HG03520 (cell line): ENCODE measurements at regions not wholly inside any gene's neighbourhood (a gene's known extent, or its start where the extent isn't known, plus 50 kb on each side); places are given as distances from the start of the nearest gene placed in this dataset.

Experiments
- ATAC-seq: cut with Tn5 transposase; IDR thresholded peaks from one replicate; pipeline ENCODE4 v1.9.1; 2021; ENCODE audit warnings: mild to moderate bottlenecking, moderate library complexity; ENCODE audit not compliant: unreplicated experiment

DNA sequence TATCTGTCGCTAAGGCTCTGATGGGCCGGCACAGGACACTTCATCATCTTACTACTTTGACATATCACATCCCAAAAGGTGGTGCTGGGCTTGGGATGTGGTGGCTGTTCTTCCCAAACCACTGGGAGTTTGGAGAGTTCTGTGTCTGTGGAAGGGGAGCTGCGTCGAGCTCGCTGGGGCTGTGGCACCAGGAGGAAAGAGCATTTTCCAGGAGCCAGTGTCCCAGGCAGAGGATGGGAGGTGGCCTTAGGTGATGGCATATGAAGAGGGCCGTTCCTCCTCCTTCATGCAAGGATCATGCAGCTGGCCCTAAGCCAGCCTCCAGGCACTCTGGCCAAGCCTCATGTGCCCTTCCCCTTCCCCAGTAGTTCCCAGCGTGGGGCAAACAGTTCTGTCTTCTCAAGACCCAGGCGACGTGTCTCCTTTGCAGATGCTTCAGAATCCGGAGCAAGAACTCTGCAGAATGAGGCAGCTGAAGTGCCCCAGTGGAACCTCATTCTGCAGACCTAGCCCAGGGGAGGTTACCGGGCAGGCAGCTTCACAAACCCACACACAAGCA is 89.4 kb upstream of the TNRC6C start:
- no peak for ATAC-seq

GRCh38 chr17:77869665-77870132 is 88.8 kb upstream of the TNRC6C start:
- ATAC-seq: peak; percentile 68

GRCh38 chr17:77872199-77872598 is 86.3 kb upstream of the TNRC6C start:
- no peak for ATAC-seq

DNA sequence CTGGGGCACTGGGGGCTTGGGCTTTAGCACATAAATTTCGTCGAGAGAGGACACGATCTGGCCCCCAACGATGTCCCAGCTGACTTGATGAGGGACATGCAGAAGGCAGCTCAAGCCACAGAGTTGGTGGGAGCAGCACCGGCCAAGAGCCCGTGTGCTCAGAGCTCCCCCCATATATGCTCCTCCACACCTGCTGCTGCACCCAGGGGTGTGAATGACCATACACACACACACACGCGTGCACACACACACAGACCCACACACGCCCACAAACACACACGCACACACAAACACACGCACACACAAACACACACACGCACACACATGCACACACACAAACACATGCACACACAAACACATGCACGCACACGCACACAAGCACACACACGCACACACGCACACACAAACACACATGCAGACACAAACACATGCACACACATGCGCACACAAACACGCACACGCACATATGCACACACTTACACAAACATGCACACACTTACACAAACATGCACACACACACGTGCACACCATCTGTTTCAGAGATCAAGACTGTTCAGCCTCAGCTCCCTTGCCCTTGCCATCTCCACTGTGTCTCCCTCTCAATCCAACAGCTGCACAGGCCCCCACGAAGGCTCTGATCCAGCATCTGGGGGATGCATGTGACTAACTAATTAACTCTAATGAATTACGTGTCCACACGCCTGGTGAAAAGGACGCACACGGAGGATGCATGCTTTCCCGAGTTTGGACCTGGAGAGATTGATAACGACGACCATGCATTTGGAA is 85.6 kb upstream of the TNRC6C start:
- ATAC-seq: no peak

DNA sequence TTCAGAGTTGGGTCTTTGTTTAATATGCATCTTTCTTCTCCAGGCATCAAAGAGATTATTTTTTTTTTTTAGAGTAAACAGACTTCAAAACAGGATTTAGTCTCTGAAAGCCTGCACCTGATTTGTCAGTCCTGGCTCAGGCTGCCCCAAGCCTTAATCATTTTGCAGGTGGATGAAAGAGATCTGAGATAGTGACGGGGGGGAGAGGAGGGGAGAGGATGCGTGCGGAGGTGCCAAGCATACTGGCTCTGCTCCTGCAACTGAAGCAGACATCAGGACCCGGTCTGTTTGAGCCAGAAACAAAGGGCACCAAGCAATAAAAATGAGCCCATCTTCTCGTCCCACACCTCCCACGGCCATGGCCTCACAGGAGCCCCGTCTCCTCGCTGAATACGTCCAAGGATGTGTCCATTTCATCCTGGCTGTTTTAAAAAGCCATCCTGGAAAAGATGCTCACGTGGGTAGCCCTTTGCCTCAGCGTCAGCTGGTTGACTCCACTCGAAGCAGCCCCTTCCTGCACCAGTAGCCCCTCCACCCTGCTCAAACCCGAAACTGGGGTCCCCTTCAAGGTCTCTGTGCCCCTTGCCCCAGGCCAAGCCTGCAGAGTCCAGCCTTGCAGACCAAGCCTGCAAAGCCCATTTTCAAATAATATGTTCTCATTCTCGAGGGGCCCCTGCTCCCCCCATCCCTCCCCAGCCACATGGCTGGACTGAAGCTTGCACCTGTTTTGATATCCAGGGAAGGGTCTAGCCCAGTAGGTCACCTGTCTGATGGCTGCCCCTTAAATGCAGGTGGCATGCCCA is 84.8 kb upstream of the TNRC6C start:
- ATAC-seq: no peak

- no peak for ATAC-seq
Measured at GRCh38 chr17:77874303-77875050, 84.0 kb upstream of the TNRC6C start.

DNA sequence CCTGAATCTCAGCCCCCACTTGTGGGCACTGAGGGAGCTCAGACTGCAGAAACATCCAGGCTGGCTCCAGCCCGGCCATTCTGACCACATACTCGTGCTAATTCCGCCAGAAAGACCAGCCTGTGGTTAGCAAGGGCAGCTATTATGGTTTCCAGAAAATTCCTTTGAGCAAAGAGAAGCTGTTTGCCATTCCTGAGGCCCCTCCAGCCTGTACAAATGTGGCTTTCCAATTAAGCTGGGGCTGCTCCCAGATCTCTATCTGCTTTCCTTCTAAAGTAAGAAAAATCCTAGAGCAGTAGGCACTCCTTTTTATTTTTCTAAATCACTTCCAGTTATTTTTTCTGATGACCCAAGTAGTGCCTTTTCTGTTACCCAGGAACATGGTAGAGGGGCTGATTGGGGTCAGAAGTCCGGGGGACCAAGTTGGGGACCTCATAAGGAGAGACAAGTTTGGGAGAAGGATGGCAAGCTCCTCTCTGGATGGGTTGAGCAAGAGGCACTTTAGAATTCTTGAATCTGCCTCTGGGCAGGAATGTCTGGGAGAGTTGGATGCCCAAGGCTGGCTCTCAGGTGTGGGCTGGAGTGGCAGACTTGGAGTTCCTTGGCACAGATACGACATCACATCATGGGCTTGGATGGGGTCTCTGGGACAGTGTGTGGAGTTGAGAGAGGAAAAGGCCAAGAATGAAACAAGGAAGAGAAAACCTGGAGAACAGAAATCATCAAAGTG is 83.3 kb upstream of the TNRC6C start:
- no peak for ATAC-seq

- no peak for ATAC-seq
Measured at GRCh38 chr17:77875881-77876509, 82.5 kb upstream of the TNRC6C start.

DNA sequence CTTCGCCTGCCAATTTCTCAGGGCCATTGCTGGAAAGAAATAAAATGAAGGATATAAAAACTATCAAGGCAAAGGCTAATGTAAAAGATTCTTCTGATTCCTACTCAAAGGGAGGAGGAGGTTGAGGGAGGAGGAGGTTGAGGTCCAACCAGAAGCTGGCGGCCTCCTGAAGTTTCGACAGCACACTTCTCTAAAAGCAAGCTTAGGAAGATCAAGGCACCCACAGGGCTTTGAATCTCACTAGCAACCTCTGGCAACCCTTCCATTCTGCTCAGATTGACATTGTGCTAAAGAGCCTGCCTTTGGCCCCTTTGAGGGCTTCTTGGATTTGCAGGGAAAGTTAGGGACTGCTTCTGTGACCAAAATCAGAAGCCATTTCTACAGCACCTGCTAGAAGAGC is 81.5 kb upstream of the TNRC6C start:
- ATAC-seq: no peak

DNA sequence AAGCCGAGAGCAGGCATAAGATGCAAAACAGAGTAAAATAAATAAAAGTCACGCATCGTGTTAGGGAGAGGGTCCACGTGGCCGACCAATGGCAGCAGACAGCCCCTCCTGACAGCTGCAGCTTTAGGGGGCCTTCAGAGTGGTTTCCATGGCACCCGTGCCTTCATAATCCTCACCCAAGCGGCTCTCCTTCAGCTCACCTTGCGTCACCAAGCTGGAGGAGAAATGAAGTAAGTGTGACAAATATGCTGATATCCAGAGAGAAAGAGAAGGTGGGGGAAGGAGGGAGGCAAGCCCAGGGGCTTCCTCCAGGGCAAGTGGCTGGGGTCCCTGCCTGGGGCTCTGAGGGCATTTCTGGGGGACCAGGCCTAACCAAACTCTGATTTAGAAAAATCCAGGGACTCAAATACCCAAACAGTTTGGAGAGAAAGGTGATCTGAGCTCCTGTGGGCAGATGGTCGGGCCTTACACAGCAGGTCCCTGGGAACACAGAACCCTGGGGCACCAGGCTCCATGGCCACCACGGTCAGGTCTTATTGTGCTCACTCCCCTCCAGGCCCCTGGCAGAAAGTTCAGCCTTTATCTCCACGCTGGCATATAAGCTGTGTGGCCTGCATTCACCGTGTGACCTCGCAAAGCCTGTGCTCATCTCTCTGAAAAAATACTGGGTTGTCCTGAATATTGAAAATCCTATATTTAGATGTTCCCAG is 80.7 kb upstream of the TNRC6C start:
- ATAC-seq: no peak

- ATAC-seq: no peak
Measured at GRCh38 chr17:77879226-77879895, 79.1 kb upstream of the TNRC6C start.

DNA sequence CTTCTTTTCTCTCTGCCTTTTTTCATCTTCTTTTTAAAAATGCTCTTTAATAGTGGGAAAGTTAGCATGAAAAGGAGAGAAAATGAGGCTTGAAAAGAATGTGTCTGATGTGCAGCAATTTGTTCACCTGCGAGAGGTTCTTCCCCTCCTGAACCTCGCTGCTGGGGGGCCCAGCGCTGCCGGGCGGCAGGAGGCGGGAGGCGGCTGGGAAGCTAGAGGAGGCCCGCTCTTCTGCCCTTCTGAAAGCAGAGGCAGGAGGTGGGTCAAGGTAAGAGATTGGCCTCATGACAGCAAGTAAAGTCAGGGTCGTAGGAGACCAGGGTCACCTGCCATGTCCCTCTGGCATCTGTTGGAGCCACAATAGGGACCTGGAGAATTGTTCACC is 78.6 kb upstream of the TNRC6C start:
- no peak for ATAC-seq

GRCh38 chr17:77880711-77881450 is 77.6 kb upstream of the TNRC6C start:
- ATAC-seq: no peak

GRCh38 chr17:77881545-77881944 is 77.0 kb upstream of the TNRC6C start:
- ATAC-seq: peak; percentile 75

- ATAC-seq: peak; percentile 2
Measured at GRCh38 chr17:77882040-77882439, 76.5 kb upstream of the TNRC6C start.

DNA sequence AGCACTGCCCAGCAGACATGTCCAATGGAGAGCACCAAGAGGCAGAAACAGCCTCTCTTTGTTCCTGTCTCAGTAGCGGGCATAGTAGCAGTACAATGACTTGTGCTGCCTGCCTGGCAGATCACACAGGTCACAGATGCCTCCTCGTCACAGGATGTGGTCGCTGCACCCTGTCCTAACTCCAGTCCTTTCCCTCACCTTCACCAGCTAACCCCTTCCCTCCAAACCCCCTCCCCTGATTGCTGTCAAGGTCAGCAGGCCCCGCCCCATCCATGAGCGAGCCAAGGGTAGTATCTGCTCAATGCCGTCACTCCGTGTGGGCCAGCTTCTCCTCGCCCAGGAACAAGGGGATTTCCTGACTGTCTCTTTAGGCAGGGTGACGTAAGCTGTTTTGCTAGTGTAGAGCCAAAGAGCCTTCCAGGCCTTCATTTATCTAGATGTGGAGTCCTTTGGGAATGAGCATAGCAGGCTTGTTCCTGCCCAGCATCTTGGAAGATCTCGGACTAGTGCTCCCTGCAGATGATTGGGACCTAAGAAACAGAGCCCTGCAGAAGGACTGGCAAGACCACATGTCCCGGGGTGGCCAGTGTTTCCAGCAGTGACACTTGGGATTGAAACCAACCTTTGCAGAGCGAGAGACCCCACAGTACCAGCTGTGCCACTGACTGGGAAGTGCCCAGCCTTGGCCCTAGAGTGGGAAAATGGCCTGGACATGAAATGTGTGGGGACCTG is 75.9 kb upstream of the TNRC6C start:
- ATAC-seq: no peak

- ATAC-seq: no peak
Measured at GRCh38 chr17:77883213-77883650, 75.3 kb upstream of the TNRC6C start.
